NCI-H128 (cell line): ENCODE measurements at regions not wholly inside any gene's neighbourhood (a gene's known extent, or its start where the extent isn't known, plus 50 kb on each side); places are given as distances from the start of the nearest gene placed in this dataset.
"Not testable (repeated sequence)": the region's sequence is repeated elsewhere in the genome, so short reads cannot be mapped to it uniquely, and the experiment has no call there.

Source experiments
- DNase-seq: peaks from one replicate; lab custom pipeline; 2025; ENCODE audit not compliant: unreplicated experiment; lab: John Stamatoyannopoulos, UW

DNA sequence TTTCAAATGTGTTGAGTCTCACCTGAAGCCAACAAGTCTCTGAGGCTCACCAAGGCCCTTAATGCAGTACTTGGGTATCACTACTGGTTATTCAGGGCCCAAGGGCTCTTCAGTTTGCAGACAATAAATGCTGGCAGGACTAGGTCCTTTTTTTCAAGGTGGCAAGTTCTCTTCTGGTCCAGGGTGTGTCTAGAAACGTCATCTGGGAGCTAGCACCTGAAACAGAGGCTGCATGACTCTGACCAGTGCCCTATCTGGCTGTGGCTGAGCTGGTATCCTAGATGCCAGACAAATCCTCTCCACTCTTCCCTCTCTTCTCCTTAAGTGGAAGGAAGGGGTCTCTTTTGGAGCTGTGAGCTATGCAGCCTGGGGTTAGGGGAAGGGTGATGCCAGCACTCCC, 276.8 kb downstream of the PYDC2 start:
- no peak for DNase-seq

DNA sequence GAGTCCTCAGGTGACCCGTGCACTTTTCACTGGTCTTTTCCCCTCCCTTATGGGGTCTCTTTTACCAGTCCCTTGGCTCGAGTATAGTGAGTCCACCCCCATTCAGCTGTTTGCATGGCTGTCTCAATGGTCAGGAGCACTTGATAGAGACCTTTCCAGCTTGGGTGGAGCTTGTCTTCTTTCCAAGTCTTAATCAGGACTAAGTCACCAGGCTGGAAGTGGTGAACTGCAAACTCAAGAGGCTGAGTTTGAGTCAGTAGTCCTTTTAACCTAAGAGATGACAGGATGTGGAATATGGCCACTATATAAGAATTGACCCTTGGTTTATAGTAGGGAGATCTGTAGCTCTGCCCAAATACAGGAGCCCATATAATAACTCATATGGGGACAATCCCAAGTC, 279.7 kb downstream of the PYDC2 start:
- DNase-seq: no peak

DNA sequence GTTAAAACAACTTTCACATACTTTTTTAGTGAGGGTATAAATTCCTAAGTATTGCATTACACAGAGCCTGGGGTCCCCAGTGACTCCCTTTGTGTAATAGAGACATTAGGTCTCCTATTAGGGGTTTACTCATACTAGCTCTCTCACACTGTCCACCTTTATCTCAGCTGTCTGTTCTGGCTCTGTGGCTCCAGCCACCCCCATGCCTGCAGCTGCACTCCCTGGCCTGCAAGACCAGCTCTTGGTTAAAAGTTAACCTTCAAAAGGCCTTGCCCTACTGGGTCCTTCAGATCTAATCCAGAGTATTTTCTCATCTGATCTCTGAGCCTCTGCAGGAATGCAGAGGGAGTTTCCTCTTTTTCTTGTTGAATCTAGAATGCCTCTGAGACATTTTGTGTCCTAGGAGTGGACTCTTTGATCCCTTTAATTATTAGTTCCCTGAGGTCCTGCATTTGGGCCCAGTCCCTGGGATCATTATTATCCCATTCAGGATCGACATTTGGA, 280.9 kb downstream of the PYDC2 start:
- not testable (repeated sequence) for DNase-seq

DNA sequence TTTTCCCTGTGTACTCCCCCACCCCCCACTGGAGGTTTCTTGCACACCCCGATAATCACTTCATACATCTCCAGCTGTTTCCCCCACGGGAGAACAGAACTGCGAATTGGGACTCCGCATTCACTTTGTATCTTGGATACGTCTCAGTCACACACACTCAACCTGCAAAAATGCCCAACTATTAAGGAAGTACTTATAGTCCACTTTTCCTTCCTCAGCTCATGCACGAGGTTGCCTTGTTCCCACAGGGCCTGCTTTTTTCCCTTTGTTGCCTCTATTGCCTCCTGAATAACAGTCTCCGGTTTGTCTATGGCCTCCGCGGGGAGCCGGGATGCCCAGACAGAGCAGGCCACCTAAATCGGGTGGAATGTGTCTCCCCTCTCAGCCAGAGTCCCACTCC, 282.3 kb downstream of the PYDC2 start:
- no peak for DNase-seq

DNA sequence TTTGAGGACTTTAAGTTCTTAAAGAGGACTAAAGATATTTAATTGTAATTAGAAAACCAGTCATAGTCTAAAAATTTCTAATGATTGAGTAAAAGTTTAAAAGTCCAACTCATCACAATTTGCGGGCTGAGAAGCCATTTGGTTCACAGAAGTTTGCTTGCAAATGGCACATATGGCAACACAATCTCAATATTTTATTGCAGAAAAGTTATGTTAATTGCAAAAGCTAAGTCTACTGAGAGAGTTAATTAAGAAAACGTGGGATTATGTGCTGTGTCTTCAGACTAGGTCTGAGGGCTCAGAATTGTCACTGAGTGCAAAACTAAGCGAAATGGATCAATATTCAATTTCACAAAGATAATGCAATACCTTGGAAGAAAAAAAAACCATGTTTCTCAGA, 289.7 kb downstream of the PYDC2 start:
- DNase-seq: no peak

DNA sequence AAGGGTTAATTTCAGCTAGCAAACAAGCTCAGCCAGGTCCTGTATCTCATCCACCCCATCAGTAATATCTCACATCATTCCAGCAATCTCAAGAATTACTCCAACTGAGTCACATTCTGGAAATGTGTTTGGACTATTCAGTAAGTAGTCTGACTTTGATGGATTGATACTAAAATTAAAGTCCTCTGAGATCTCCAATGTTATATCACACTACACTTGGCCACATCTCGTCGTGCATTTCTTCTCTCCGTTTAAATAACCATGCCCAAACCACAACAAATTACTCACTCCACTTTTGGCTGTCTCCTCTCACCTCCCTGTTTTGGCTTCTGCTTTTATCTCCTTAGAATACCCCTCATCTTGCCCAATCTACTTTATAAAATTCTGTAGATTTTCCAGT, 292.2 kb downstream of the PYDC2 start:
- no peak for DNase-seq

DNA sequence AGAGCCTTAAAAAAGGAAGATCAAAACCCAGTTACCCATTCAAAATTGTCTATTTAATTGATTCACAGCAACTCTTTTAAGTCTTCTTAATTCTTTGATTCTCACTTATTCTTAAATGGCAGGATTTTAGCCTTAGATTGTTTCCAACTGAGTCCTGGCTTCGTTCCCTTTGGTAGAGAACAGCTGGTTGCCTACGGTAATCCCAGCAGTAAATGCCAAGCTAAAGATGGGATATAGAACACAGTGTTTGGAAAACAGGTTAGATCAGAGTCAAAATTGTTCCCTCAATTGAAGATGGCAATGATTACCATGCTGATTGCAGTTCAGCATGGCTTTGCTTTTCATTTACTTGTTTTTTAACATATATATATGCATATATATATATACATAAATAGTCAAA, 300.9 kb downstream of the PYDC2 start:
- no peak for DNase-seq

DNA sequence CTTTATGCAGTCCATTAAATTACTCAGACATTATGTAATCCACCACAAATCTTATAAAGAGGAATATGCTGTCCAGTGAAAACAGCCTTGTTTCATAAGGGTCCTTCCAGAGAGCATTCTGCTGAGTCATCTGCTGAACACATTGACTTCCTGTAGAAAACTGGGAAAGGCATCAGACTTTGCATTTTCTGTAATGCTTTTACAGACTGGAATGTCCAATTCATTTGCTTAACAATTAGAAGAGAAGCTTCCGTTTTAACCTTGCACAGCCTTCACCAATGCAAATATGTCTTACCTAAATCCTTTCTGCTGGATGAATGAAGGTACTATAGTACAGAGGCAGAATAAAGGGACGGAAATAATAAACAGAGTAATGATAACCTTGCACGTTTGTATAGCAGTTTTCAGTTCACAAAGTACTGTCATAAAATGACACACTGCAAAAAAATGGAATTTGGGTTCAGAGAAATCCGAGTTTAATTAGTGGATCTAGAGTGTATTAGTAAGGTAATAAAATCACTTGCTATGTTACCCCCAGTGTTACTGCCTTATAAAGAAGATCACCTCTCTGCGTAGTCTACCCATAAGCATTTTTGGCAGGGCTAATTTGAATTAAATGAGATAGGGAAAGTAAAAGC, 301.5 kb downstream of the PYDC2 start:
- no peak for DNase-seq

DNA sequence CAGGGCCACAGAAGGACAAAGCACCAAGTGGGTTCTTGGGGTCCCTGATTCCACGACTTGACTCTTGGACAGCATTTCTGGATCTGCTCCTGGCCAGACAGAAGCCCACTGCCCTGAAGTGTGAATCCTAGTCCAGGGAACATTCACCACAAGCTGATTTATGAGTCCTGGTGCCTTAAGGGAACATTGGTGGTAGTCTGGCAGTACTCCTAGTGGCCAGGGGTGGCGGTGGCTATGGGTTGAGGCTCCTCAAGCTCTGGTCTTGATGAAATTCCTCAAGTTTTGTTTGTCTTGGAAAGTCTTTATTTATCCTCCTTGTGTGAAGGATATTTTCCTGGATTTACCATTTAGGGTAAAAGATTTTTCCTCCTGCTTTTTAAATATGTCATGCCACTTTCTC, 307.5 kb downstream of the PYDC2 start:
- no peak for DNase-seq

DNA sequence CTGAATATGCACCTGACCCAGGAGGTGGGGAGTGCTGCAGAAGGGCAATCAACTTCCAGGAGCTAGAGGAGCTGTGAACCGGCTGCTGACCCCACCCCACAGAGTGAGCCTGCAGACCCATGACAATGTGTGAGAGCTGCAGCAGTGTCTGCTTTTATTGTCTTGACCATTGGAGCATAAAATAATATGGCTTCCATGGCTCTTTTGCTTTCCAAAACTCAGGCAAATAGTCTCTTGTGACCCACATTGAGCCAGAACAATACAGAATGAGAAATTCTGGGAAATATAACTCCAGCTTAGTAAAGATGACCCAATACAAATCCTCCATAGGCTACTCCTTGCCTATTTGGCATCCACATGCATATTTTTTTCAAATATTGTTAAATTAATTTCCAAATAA, 309.6 kb downstream of the PYDC2 start:
- DNase-seq: no peak

DNA sequence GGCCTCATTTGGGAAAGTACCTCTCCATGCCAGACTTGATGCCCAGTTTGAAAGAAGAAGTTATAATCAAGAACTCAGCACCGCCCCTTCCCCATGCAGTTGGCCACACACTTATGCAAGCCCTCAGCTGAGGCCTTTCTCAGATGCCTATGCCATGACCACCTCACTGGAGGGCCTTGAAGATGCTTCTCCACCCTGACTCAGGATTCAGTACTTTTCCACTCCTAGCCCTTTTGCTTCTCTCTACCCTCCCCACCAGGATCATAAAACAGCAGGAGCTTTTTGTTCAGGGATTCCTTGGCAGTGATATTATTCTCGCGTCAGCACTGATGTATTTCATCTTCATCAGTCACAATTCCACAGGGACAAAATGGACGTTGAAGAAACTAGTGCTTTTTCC, 313.5 kb downstream of the PYDC2 start:
- DNase-seq: no peak

DNA sequence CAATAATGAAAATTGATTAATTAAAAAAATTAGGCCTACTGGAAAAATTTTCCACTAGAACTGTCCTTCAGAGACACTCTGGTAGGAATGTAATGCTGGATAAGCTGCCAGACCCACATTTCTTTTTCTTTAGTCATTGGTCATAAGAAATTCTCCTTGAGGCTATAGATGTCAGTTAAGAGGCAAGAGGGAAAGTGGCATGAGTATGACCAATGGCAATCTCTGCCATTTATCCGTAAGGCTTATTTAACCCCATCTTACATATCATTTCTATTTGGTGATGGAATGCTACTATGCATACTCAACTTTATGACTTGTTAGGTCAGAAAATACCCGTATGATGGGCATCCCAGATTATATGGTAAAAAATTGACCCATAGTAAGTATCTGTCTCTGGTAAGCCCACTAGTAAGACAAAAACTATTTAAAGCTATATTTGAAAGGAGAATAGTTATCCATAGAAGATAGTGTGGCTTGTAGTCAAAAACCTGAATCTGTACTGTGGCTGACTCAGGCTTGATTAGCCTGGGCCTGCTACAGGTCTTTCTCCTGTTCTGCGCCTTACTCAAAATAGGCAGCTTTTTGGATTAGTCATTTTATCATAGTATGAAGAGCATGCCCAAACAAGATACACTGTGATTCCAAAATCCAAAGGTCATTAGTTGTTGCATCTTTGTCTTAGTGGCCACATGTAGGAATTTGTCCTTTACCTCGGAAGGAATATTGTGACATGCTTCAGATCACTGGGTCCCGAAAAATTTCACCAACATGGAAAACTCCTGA, 314.7 kb downstream of the PYDC2 start:
- DNase-seq: no peak

DNA sequence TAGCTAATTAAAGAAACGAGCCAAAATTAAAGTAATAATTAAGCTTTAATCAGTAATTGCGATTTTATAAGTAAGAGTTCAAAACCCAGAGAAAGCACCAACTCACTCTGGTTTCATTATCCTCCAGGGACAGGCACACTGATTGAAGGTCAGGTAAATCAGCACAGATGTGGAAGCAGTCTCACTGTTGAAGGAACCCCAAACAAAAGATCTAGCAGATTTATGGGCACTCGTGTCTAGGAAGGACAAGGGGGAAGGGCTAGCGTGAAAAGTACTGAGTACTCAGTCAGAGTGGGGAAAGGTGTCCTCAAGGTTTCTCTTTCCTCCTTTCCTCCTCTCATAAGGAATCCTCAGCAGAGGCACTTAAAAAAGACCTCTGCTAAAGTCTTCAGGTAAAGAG, 320.1 kb downstream of the PYDC2 start:
- DNase-seq: no peak

DNA sequence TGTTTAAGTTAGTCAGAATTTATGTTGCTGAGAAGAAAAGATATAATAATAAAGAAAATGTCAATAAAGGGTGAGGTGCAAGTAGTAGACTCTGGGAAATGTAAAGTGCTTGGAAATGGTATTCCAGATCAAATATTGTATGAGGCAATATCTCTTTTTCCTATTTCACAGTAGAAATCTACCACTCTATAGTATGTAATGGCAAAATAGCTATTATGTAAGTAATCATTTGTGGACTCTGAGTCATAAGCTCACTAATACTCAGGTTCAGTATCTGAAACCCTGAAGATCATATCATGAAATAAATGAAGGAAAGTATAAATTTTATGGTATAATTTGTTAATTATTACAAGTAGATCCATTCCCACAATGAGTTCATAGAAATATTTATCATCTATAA, 322.1 kb downstream of the PYDC2 start:
- no peak for DNase-seq

DNA sequence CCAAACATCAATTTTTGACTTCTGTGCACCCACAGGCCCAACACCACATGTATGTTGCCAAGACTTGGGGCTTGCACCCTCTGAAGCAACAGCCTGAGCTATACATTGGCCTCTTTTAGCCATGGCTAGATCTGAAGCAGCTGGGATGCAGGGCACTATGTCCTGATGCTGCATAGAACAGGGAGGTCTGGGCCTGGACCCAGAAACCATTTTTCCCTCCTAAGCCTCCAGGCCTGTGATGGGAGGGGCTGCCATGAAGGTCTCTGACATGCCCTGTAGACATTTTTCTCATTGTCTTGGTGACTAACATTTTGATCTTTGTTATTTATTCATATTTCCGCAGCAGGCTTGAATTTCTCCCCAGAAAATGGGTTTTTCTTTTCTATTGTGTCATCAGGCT, 330.0 kb downstream of the PYDC2 start:
- no peak for DNase-seq

DNA sequence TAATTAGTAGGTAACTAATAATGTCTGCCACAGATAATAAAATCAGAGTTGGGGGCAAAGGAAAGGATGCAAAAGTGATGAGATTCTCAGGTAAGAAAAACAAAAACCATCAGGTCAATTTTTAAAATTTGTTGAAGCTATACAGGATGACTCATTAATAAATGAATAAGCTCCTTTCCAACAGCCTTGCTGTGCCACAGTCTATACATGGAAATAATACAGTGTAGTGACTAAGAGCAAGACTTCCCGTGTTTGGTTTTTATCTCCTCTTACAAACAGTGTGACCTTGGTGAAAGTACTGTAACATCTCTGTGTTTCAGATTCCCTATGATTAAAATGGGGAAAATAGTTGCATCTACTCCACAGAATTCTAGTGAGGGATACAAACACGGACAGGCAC, 331.6 kb downstream of the PYDC2 start:
- no peak for DNase-seq

DNA sequence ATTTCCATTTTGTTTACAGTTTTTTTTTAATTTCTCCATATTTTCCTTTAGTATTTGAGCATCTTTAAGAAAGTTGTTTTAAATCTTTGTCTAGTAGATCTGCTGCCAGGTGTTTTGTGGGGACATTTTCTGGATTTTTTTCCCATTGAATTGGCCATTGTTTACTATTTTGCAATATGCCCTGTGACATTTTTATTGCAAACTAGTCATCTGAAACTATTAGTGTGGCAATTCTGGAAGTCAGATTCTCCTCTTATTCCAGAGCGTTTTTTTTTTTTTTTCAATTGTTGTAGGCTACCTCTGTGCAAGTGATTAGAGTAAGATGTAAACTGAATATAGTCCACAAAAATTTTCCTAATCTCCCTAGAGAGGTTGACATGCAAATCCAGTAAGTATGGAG, 334.2 kb downstream of the PYDC2 start:
- DNase-seq: no peak

DNA sequence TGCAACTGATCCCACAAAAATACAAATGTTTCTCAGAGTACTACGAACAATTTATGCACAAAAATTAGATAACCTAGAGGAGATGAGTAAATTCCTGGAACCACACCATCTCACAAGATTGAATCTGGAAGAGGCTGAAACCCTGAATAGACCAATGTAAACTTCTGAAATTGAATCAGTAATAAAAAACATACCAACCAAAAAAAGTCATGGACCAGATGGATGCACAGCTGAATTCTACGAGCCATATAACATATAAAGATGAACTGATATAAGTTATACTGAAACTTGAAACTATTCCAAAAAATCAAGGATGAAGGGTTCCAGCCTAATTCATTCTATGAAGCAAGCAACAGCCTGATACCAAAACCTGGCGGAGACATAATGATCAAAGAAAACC, 336.3 kb downstream of the PYDC2 start:
- DNase-seq: no peak

DNA sequence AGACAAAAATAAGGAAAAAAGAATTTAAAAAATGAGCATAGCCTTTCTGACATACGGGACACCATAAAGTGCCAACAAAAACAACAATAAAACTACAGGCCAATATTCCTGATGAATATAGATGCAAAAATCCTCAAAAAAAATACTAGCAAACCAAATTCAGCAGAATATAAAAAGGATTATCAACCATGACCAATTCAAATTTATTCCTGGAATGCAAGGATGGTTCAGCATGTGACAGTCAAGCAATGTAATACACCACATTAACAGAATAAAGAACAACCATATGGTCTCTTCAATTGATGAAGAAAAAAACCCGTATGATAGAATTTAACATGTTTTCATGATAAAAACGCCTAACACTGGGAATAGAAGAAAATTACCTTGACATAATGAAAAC, 341.7 kb downstream of the PYDC2 start:
- no peak for DNase-seq

DNA sequence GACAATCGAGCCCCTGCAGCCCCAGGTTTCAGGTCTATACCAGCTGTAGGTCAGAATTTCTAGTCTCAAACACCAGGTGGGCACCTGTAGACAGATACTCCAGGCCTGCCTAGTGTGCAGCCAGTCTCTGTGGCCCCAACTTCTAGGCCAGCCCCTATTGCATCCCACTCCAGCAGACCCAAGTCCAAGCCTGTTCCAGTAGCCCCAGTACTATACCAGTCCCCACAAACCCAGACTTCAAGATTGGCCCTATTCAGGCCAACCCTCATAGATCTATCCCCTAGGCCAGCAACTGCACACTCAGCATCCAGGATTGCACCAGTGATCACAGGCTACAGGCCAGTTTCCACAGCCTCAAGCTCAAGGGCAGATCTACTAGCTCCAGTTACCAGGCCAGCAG, 344.0 kb downstream of the PYDC2 start:
- no peak for DNase-seq

DNA sequence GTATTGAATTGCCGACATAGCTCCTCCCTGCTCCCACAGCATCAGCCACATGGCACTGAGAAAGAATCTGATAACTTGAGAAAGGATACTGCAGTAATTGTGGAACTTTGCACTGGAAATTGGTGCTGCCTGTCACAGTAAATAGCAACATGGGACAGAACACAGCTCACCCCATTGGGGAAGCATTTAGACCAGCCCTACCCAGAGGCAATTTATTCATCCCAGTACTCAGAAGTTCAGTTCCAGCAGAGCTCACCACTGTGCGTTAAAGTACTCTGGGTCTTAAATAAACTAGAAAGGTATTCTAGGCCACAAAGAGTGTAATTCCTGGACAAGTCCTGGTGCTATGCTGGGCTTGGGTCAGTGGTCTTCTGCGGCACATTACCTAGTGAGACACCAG, 347.1 kb downstream of the PYDC2 start:
- no peak for DNase-seq

DNA sequence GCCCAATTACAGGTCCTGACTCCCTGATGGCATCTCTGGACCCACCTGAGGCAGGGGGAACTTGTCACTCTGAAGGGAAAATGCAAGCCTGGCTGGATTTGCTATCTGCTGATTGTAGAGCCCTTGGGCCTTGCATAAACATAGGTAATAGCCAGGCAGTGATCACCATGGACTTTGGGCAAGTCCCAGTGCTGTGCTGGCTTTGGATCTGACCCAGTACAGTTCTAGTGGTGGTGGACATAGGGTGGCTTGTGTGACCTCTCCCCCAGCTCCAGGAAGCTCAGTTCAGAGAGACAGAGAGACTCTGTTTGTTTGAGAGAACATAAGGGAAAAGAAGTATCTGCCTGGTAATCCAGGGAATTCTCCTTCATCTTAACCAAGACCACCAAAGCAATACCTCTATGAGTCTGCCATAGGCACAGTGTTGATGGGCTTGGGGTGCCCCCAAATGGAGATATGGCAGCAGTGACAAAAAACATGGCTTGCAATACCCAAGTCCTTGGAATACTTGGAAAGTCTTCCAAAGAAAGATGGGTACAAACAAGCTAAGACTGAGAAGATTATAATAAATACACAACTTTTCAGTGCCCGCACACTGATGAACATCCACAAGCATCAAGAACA, 348.5 kb downstream of the PYDC2 start:
- no peak for DNase-seq
